ENCODE measurements at regions not wholly inside any gene's neighbourhood (a gene's known extent, or its start where the extent isn't known, plus 50 kb on each side); places are given as distances from the start of the nearest gene placed in this dataset.
A peak's percentile ranks its signal among the peaks of the same experiment; 100 is the strongest.
"Not testable (repeated sequence)": the region's sequence is repeated elsewhere in the genome, so short reads cannot be mapped to it uniquely, and the experiment has no call there.

- intact Hi-C loops (cut with DNase I) = no loop called here
- no peak for DNase-seq (ENCODE audit: low spot score)
Measured at GRCh38 chr15:69663982-69664381, 211.4 kb downstream of the RPLP1 start.

- intact Hi-C loops (cut with DNase I) = no loop called here
- DNase-seq (ENCODE audit: low spot score) = no peak
Measured at GRCh38 chr15:69664572-69665571, 212.3 kb downstream of the RPLP1 start.

GRCh38 chr15:69665641-69666111 is 213.1 kb downstream of the RPLP1 start:
- no peak for DNase-seq (ENCODE audit: low spot score)
- intact Hi-C loops (cut with DNase I) = no loop called here

DNA sequence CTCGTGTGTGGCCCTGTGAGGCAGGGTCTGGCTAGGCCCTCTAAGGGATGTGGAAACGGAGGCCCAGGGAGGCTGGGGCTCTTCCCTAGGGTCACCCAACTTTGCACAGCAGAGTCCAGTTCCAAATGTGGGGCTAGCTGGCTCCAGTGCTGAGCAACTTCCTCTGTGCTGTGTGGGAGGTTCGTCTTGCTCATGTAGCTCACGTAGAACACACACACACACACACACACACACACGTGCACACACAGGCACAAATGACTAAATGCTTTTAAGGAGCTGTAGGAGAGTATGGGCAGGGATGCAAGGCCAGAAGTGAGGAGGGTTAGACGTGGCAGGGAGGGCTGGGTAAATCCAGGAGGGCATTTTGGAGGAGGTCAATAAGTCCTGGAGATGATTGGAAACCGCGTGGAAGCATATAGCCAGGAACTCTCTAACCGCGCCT is 213.8 kb downstream of the RPLP1 start:
- intact Hi-C loops (cut with DNase I) = no loop called here

DNA sequence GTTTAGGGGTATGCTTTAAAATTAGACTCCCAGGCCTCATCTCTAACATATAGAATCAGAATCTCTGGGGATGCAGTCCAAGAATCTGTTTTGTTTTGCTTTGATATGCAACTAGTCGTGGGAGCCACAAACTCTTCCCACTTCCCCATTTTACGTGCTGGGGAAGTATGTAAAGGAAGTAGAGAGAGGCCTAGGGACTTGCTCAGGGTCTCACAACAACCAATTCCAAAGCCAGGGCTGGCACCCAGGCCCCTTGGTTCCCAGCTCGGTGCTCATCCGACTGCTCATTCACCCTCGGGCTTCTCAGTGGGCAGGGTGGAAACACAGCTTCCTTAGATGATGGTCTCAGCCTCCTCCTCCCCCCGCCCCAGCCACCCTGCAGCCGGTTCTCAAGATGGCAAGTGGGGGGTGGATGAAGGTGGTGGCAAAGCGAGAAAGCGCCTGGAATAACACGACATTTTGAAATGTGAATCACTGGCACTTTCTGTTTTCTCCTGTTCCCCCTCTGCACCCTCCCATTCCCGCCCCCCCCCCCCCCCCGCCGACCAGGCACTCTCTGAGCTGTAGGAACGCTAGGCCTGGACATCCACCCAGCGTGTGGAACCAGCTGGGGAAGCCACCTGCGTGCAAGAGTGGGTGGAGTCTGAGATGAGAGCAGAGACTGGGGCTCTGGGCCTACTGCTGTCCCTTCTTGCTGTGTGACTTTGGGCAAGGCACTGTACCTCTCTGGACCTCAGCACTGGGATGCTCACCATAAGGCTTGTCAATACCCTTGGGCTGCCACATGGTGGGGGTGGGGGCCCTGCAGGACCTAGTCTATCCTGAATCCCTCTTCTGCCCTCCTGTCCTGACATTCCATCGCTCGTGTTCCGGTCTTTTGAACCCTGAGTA is 214.5 kb downstream of the RPLP1 start:
- no peak for DNase-seq (ENCODE audit: low spot score)
- intact Hi-C loops (cut with DNase I) = no loop called here

More for the DNA sequence above, 213.8 kb downstream of the RPLP1 start:
- DNase-seq (ENCODE audit: low spot score) = peak; percentile 80

DNA sequence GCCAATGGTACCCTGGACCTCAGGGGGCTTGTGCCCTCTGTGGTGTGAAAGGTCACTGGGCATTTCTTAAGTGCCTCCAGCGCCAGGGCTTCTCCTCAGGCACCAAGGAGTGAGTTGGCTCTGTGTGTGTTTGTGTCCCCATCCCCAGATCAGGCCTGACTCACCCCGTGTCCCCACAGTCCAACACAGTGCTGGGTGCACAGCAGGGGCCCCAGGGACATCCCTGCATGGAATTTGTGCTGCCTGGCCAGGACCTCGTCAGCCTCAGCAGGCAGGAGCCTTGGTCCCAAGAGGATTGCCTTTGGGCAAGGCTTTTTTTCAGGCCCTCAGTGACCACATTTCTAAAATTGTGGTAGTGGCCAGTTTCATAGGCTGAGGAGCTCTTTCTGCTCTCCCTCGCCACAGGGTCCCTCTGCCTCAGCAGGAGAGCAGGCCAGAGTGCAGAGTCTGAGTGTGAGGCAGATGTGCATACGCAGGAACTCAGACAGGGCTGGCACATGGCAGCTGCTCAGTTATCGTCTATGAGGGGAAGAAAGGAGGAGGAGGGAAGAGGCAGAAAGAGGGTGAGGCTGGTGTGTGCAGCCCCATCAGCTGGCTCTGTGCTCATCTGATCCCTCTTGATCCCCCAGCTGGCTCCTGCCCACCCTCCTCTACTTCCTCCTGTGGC is 215.6 kb downstream of the RPLP1 start:
- intact Hi-C loops (cut with DNase I) = no loop called here
- no peak for DNase-seq (ENCODE audit: low spot score)

- DNase-seq (ENCODE audit: low spot score) = no peak
- intact Hi-C loops (cut with DNase I) = no loop called here
Measured at GRCh38 chr15:69668963-69669362, 216.3 kb downstream of the RPLP1 start.

DNA sequence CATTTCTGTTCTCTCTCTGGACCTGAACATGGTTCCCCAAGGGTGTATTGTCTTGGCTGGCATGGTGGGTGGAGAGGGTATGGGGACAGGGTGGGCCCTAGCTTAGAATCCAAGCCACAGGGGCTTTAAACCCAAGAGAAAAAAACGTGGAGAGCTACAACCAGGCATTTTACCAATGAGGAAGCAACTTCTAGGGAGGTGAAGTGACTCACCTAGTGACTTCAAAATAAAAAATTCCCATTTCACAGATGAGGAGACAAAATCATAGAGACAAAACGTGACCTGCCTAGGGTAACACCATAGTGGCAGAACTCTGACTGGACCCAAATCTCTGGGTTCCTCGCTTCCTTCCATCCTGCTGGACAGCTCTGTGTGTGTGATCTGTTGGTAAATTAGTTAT is 216.8 kb downstream of the RPLP1 start:
- no peak for DNase-seq (ENCODE audit: low spot score)
- intact Hi-C loops (cut with DNase I) = no loop called here

DNA sequence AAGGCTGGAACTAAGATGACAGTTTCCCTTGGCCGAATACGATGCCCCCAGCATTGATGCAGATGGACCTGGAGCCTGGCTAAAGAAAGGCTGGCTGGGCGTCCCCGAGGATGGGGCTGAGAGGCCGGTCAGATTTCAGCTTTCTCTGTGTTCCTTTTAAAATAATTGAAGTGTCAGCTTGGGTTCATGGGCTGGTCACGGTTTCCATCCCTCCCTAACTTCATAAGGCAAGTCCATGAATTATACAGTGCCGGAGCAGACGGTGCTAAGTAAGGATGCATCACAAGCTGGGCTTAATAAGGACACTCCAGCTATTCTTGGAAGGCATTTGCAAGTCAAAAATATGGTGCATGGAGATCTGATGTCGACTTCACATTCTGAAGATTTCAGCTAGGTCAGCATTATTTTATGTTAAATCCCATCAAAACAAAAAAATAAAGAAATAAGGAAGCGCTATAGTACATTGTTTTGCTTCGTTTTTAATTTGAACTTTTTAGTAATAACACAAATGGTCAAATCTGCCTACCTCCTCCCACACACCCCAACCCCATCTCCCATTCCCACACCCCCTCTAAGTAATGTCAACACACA is 220.8 kb downstream of the RPLP1 start:
- intact Hi-C loops (cut with DNase I) = no loop called here
- no peak for DNase-seq (ENCODE audit: low spot score)

DNA sequence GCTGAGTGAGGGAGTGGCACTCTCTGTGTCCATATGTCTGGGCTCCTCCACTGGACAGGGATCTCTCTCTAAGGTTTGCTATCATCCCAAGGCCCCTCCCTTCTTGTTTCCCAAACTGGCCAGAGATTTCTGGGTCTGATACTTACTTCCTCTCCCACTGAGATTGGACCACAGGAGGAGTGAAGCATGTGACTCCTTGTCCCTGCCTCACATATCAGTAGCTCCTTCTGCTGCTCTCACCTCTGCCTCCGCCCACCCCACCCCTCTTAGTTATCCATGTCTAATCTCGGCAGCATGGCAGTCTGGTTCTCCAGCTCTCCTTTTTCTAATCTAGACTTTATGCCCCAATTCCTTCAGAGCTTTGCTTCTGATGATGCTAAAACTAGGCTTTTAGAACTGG is 223.1 kb downstream of the RPLP1 start:
- DNase-seq (ENCODE audit: low spot score) = no peak
- intact Hi-C loops (cut with DNase I) = no loop called here

- no peak for DNase-seq (ENCODE audit: low spot score)
- intact Hi-C loops (cut with DNase I) = no loop called here
Measured at GRCh38 chr15:69677403-69677802, 224.8 kb downstream of the RPLP1 start.

- no peak for DNase-seq (ENCODE audit: low spot score)
- intact Hi-C loops (cut with DNase I) = no loop called here
Measured at GRCh38 chr15:69679623-69680228, 227.1 kb downstream of the RPLP1 start.

GRCh38 chr15:69684823-69685222 is 232.2 kb downstream of the RPLP1 start:
- intact Hi-C loops (cut with DNase I); DNase-seq (ENCODE audit: low spot score): not testable (repeated sequence)

- intact Hi-C loops (cut with DNase I) = no loop called here
- DNase-seq (ENCODE audit: low spot score) = no peak
Measured at GRCh38 chr15:69685512-69686452, 233.2 kb downstream of the RPLP1 start.

DNA sequence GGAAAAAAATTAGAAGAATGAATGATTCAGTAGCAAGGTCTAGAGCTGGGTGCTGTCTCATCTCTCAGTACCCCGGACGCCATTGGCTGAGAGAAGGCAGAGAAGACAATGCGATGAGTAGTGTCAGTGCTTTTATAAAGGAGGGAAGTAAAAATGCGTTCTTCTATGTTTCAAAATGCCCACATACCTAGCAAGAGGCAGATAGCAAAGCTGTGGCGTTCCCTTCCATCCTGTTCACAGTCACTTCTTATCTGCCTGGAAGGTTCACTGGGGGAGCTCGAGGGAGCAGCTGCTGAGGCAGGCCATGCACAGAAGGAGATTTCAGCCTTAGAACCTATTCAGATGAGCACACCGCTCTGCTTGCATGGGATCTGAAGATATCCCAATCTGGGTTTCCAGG is 234.0 kb downstream of the RPLP1 start:
- intact Hi-C loops (cut with DNase I) = no loop called here
- DNase-seq (ENCODE audit: low spot score) = no peak

- intact Hi-C loops (cut with DNase I) = no loop called here
- no peak for DNase-seq (ENCODE audit: low spot score)
Measured at GRCh38 chr15:69689133-69689532, 236.5 kb downstream of the RPLP1 start.

DNA sequence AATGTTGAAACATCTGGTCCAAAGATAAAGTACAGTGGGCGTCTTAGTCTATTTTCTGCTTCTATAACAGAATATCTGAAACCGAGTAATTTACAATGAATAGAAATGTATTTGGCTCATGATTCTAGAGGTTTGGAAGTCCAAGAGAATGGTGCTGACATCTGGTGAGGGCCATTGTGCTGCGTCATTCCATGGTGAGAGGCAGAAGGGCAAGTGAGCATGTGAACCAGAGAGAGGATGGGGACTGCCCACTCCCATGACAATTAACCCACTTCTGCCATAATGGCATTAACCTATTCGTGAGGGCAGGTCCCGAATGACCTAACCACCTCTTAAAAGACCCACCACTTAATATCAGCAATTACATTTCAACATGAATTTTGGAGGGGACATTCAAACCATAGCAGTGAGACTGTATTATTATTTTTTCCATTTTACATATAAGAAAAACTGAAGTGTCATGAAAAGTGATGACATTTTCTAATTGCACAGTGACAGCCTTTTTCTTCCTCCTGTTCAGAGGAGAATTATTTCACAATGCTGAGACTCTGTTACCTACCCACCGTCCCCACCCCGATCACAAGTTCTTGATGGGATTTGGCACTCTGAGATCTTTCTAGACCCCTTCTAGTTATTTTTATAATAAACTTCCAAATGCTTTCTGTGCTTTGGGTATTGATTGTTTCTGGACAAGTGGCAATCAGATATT is 238.8 kb downstream of the RPLP1 start:
- intact Hi-C loops (cut with DNase I) = no loop called here
- no peak for DNase-seq (ENCODE audit: low spot score)
